D721Med (cell line): ENCODE measurements at regions not wholly inside any gene's neighbourhood (a gene's known extent, or its start where the extent isn't known, plus 50 kb on each side); places are given as distances from the start of the nearest gene placed in this dataset.

Experiments used
- DNase-seq: peaks from one replicate; pipeline ENCODE4 v3.0.0; 2011; ENCODE audit warnings: low spot score; ENCODE audit not compliant: insufficient read length
- FAIRE-seq: peaks from 2 replicates; lab custom pipeline; 2011; peaks lifted over from hg19 to GRCh38; lab: Jason Lieb, UNC
- CTCF ChIP-seq: IDR thresholded peaks from 2 replicates; pipeline ENCODE4 v1.5.1; 2012; ENCODE audit warnings: mild to moderate bottlenecking, control low read depth; ENCODE audit not compliant: insufficient read depth; ENCODE audit errors: missing control alignments

GRCh38 chr7:89401099-89401498 lies 605.6 kb upstream of the TEX47 start:
- TF ChIP-seq CTCF: no peak
- DNase-seq (no peak), FAIRE-seq (no peak)

- peak; percentile 60 for FAIRE-seq
Measured at GRCh38 chr7:89401690-89402089, 606.2 kb upstream of the TEX47 start.

GRCh38 chr7:89451911-89452310 lies 656.4 kb upstream of the TEX47 start:
- TF ChIP-seq CTCF: no peak
- no peak for FAIRE-seq
- no peak for DNase-seq

More at GRCh38 chr7:89401690-89402089, 606.2 kb upstream of the TEX47 start:
- no peak for TF ChIP-seq CTCF
- DNase-seq: no peak

- no peak for TF ChIP-seq CTCF
- DNase-seq (no peak), FAIRE-seq (no peak)
Measured at GRCh38 chr7:89456556-89456955, 661.0 kb upstream of the TEX47 start.

- no peak for DNase-seq
- TF ChIP-seq CTCF: no peak
- FAIRE-seq: no peak
Measured at GRCh38 chr7:89458114-89458513, 662.6 kb upstream of the TEX47 start.

GRCh38 chr7:89474456-89474855 lies 678.9 kb upstream of the TEX47 start:
- no peak for TF ChIP-seq CTCF
- no peak for DNase-seq
- FAIRE-seq: no peak

GRCh38 chr7:89477991-89478390 lies 676.3 kb upstream of the STEAP1 start:
- FAIRE-seq (no peak), DNase-seq (no peak)
- TF ChIP-seq CTCF: no peak
